KOPT-K1 (cell line): ENCODE measurements at regions not wholly inside any gene's neighbourhood (a gene's known extent, or its start where the extent isn't known, plus 50 kb on each side); places are given as distances from the start of the nearest gene placed in this dataset.
"Not testable (repeated sequence)": the region's sequence is repeated elsewhere in the genome, so short reads cannot be mapped to it uniquely, and the experiment has no call there.

Source experiments
- H3K27ac ChIP-seq: fragments of 200-600 bp; sonication (generic); 2 replicates; pipeline ENCODE4 v1.5.1; 2016; ENCODE audit warnings: antibody characterized with exemption, mild to moderate bottlenecking, low read depth, low read length; ENCODE audit not compliant: poor library complexity, severe bottlenecking
- H3K36me3 ChIP-seq: fragments of 200-600 bp; sonication (generic); 2 replicates; pipeline ENCODE4 v1.5.1; 2017; ENCODE audit warnings: antibody characterized with exemption, mild to moderate bottlenecking, low read length, moderate library complexity; ENCODE audit not compliant: insufficient read depth
- H3K9me3 ChIP-seq: fragments of 200-600 bp; sonication (generic); 2 replicates; pipeline ENCODE4 v1.5.1; 2017; ENCODE audit warnings: antibody characterized with exemption, low read length, mild to moderate bottlenecking; ENCODE audit not compliant: insufficient read depth, poor library complexity, severe bottlenecking

- Histone ChIP-seq H3K9me3 (no peaks in the 10 kb centered on the region), H3K27ac (no peak overlapping the region), H3K36me3 (no peaks in the 10 kb centered on the region)
Observed at GRCh38 chr6:155847711-155848110, 392.1 kb upstream of the NOX3 start.

GRCh38 chr6:155837474-155837873 lies 381.8 kb upstream of the NOX3 start:
- Histone ChIP-seq H3K36me3 (no peaks in the 10 kb centered on the region), H3K27ac (no peak overlapping the region)

GRCh38 chr6:155832596-155832995 lies 377.0 kb upstream of the NOX3 start:
- Histone ChIP-seq H3K36me3 (no peaks in the 10 kb centered on the region), H3K9me3 (no peaks in the 10 kb centered on the region), H3K27ac (no peak overlapping the region)

More at GRCh38 chr6:155837474-155837873, 381.8 kb upstream of the NOX3 start:
- no peaks in the 10 kb centered on the region for H3K9me3 ChIP-seq

GRCh38 chr6:155830531-155830930 lies 374.9 kb upstream of the NOX3 start:
- Histone ChIP-seq H3K9me3 (no peaks in the 10 kb centered on the region), H3K36me3 (no peaks in the 10 kb centered on the region), H3K27ac (no peak overlapping the region)

GRCh38 chr6:155829646-155830045 lies 374.0 kb upstream of the NOX3 start:
- H3K27ac ChIP-seq: no peak overlapping the region
- H3K36me3 ChIP-seq: no peaks in the 10 kb centered on the region
- H3K9me3 ChIP-seq: no peaks in the 10 kb centered on the region

- Histone ChIP-seq H3K9me3 (no peaks in the 10 kb centered on the region), H3K27ac (no peak overlapping the region), H3K36me3 (no peaks in the 10 kb centered on the region)
Observed at GRCh38 chr6:155828989-155829388, 373.4 kb upstream of the NOX3 start.

- Histone ChIP-seq H3K36me3 (no peaks in the 10 kb centered on the region), H3K9me3 (no peaks in the 10 kb centered on the region), H3K27ac (no peak overlapping the region)
Observed at GRCh38 chr6:155818698-155819097, 363.1 kb upstream of the NOX3 start.

GRCh38 chr6:155813548-155813947 lies 357.9 kb upstream of the NOX3 start:
- Histone ChIP-seq H3K9me3 (no peaks in the 10 kb centered on the region), H3K27ac (no peak overlapping the region), H3K36me3 (no peaks in the 10 kb centered on the region)

- Histone ChIP-seq H3K36me3 (no peaks in the 10 kb centered on the region), H3K9me3 (no peaks in the 10 kb centered on the region), H3K27ac (no peak overlapping the region)
Observed at GRCh38 chr6:155807243-155807642, 351.6 kb upstream of the NOX3 start.

GRCh38 chr6:155801046-155801445 lies 345.4 kb upstream of the NOX3 start:
- no peaks in the 10 kb centered on the region for H3K9me3 ChIP-seq
- H3K27ac ChIP-seq: no peak overlapping the region
- H3K36me3 ChIP-seq: no peaks in the 10 kb centered on the region

- H3K9me3 ChIP-seq, H3K36me3 ChIP-seq, H3K27ac ChIP-seq: not testable (repeated sequence)
Observed at GRCh38 chr6:155798876-155799275, 343.2 kb upstream of the NOX3 start.

GRCh38 chr6:155795173-155795796 lies 339.6 kb upstream of the NOX3 start:
- Histone ChIP-seq H3K27ac (no peak overlapping the region), H3K9me3 (no peaks in the 10 kb centered on the region), H3K36me3 (no peaks in the 10 kb centered on the region)

GRCh38 chr6:155791891-155792290 lies 336.3 kb upstream of the NOX3 start:
- H3K9me3 ChIP-seq: peaks cover 5% of the 10 kb centered on the region
- no peaks in the 10 kb centered on the region for H3K36me3 ChIP-seq
- no peak overlapping the region for H3K27ac ChIP-seq

- H3K9me3 ChIP-seq: peaks cover 7% of the 10 kb centered on the region
- H3K27ac ChIP-seq: no peak overlapping the region
- H3K36me3 ChIP-seq: no peaks in the 10 kb centered on the region
Observed at GRCh38 chr6:155791186-155791585, 335.5 kb upstream of the NOX3 start.

GRCh38 chr6:155787168-155787567 lies 331.5 kb upstream of the NOX3 start:
- Histone ChIP-seq H3K27ac (no peak overlapping the region), H3K36me3 (no peaks in the 10 kb centered on the region), H3K9me3 (peaks cover 7% of the 10 kb centered on the region)

GRCh38 chr6:155786528-155786927 lies 330.9 kb upstream of the NOX3 start:
- H3K36me3 ChIP-seq: no peaks in the 10 kb centered on the region
- H3K9me3 ChIP-seq: peaks cover 7% of the 10 kb centered on the region
- no peak overlapping the region for H3K27ac ChIP-seq
